GM12891 (cell line): ENCODE measurements at regions not wholly inside any gene's neighbourhood (a gene's known extent, or its start where the extent isn't known, plus 50 kb on each side); places are given as distances from the start of the nearest gene placed in this dataset.

Experiments used
- PAX5 ChIP-seq: IDR thresholded peaks from 2 replicates; pipeline ENCODE4 v1.6.1; 2011; ENCODE audit warnings: low read length, moderate library complexity, mild to moderate bottlenecking; ENCODE audit not compliant: insufficient read depth, severe bottlenecking
- POLR2A ChIP-seq: IDR thresholded peaks from 2 replicates; pipeline ENCODE4 v1.6.1; 2011; ENCODE audit warnings: low read depth, low read length, control low read depth
- POLR2AphosphoS5 ChIP-seq: IDR thresholded peaks from 2 replicates; pipeline ENCODE4 v1.6.1; 2011; ENCODE audit warnings: low read depth, low read length, control low read depth
- TAF1 ChIP-seq: IDR thresholded peaks from 2 replicates; pipeline ENCODE4 v1.6.1; 2011; ENCODE audit warnings: low read depth, low read length, control low read depth

- TF ChIP-seq POLR2AphosphoS5 (no peak), POLR2A (no peak), TAF1 (no peak), PAX5 (no peak)
Observed at GRCh38 chr7:106735637-106736036, 74.7 kb upstream of the CCDC71L start.
